H1 (cell line): ENCODE measurements at regions not wholly inside any gene's neighbourhood (a gene's known extent, or its start where the extent isn't known, plus 50 kb on each side); places are given as distances from the start of the nearest gene placed in this dataset.
"Not testable (repeated sequence)": the region's sequence is repeated elsewhere in the genome, so short reads cannot be mapped to it uniquely, and the experiment has no call there.

Source experiments
- CTCF ChIA-PET: fragments of 300-600 bp; sonication (Branson Sonifier 250); formaldehyde crosslinking; loops from one replicate; lab custom pipeline; 2021; ENCODE audit not compliant: partially characterized antibody; lab: Charles Lee
- POLR2A ChIA-PET: fragments of 300-600 bp; sonication (Branson Sonifier 250); formaldehyde crosslinking; loops from one replicate; lab custom pipeline; 2021; ENCODE audit warnings: inconsistent platforms; ENCODE audit not compliant: partially characterized antibody; lab: Charles Lee
- DNase-seq, 2 experiments: peaks; one replicate each; pipeline versions ENCODE4 v3.0.0 to v3.0.0-alpha.2; 2010 to 2022; ENCODE audit warnings: low spot score in 2 of 2, low read depth in 1 of 2, mixed read lengths in 1 of 2
- FAIRE-seq: peaks from 2 replicates; lab custom pipeline; 2011; peaks lifted over from hg19 to GRCh38; lab: Jason Lieb, UNC
- H2AFZ ChIP-seq: 2 replicates; pipeline ENCODE4 v1.8.1; 2012; ENCODE audit warnings: low read length, inconsistent platforms
- H2AK5ac ChIP-seq: 2 replicates; pipeline ENCODE4 v1.6.1; 2013; ENCODE audit warnings: low read depth, low read length
- H2BK120ac ChIP-seq: replicated peaks from 2 replicates; pipeline ENCODE3; 2013; ENCODE audit warnings: low read depth, low read length, inconsistent platforms
- H2BK12ac ChIP-seq: 2 replicates; pipeline ENCODE4 v1.6.1; 2013; ENCODE audit warnings: low read depth, low read length
- H2BK15ac ChIP-seq: 2 replicates; pipeline ENCODE4 v1.6.1; 2013; ENCODE audit warnings: low read length
- H2BK20ac ChIP-seq: 2 replicates; pipeline ENCODE4 v1.6.1; 2013; ENCODE audit warnings: low read length
- H2BK5ac ChIP-seq: 2 replicates; pipeline ENCODE4 v1.6.1; 2013; ENCODE audit warnings: low read depth, low read length
- H3K14ac ChIP-seq: 2 replicates; pipeline ENCODE4 v1.6.1; 2013; ENCODE audit warnings: inconsistent platforms; ENCODE audit not compliant: insufficient read length
- H3K18ac ChIP-seq: 2 replicates; pipeline ENCODE4 v1.6.1; 2013; ENCODE audit warnings: low read length; ENCODE audit errors: extremely low read depth
- H3K23ac ChIP-seq: 2 replicates; pipeline ENCODE4 v1.6.1; 2013; ENCODE audit warnings: inconsistent platforms; ENCODE audit not compliant: insufficient read length
- H3K23me2 ChIP-seq: 2 replicates; pipeline ENCODE4 v1.6.1; 2013; ENCODE audit warnings: low read depth, low read length
- H3K27ac ChIP-seq: 2 replicates; pipeline ENCODE4 v1.6.1; 2011; ENCODE audit warnings: low read depth, low read length, inconsistent platforms
- H3K27me3 ChIP-seq, 4 experiments: replicated peaks in 1 of 4; 1 replicate in 1 of 4; 2 replicates in 3 of 4; pipeline versions ENCODE4 v1.6.1 to v1.8.1; 2011 to 2013; ENCODE audit warnings: low read length in 3 of 4, mild to moderate bottlenecking in 3 of 4, inconsistent platforms in 2 of 4, mixed read lengths in 2 of 4, moderate library complexity in 1 of 4; ENCODE audit not compliant: control insufficient read depth in 3 of 4, insufficient read depth in 3 of 4; ENCODE audit errors: extremely low read depth in 1 of 4
- H3K36me3 ChIP-seq, 4 experiments: 2 replicates each; pipeline versions ENCODE4 v1.6.1 to v1.8.1; 2011 to 2013; ENCODE audit warnings: mild to moderate bottlenecking in 4 of 4, low read length in 3 of 4, moderate library complexity in 2 of 4, control low read depth in 1 of 4, inconsistent platforms in 1 of 4; ENCODE audit not compliant: insufficient read depth in 4 of 4, control insufficient read depth in 2 of 4
- H3K4ac ChIP-seq: replicated peaks from 2 replicates; pipeline ENCODE3; 2013; ENCODE audit warnings: low read length, low read depth, mixed read lengths, inconsistent platforms; ENCODE audit not compliant: insufficient read length
- H3K4me1 ChIP-seq, 4 experiments: replicated peaks in 1 of 4; 1 replicate in 1 of 4; 2 replicates in 3 of 4; pipeline versions ENCODE4 v1.6.1 to v1.8.1; 2011 to 2013; ENCODE audit warnings: low read length in 3 of 4, inconsistent platforms in 2 of 4, mixed read lengths in 1 of 4; ENCODE audit not compliant: insufficient read depth in 4 of 4, control insufficient read depth in 3 of 4
- H3K4me2 ChIP-seq, 2 experiments: 2 replicates each; pipeline versions ENCODE4 v1.6.1 to v1.8.1; 2011 to 2013; ENCODE audit warnings: low read depth in 2 of 2, low read length in 2 of 2, control low read depth in 1 of 2, inconsistent platforms in 1 of 2, mild to moderate bottlenecking in 1 of 2; ENCODE audit not compliant: insufficient read depth in 1 of 2
- H3K4me3 ChIP-seq, 4 experiments: fragments of 200-600, 300-600 bp in 1 of 4; sonication (generic), shearing (Covaris generic), sonication (Bioruptor Twin) in 1 of 4; 2 replicates each; pipeline versions ENCODE4 v1.5.1 to v1.8.1; 2011 to 2016; ENCODE audit warnings: low read length in 4 of 4, low read depth in 3 of 4, control low read depth in 2 of 4, inconsistent platforms in 2 of 4, mild to moderate bottlenecking in 2 of 4, mixed read lengths in 1 of 4, moderate library complexity in 1 of 4; ENCODE audit not compliant: insufficient read depth in 2 of 4; ENCODE audit errors: extremely low read depth in 1 of 4
- H3K56ac ChIP-seq: replicated peaks from 2 replicates; pipeline ENCODE3; 2013; ENCODE audit warnings: low read depth, mild to moderate bottlenecking, mixed read lengths, low read length, inconsistent platforms; ENCODE audit not compliant: insufficient read length
- H3K79me1 ChIP-seq: 2 replicates; pipeline ENCODE4 v1.6.1; 2013; ENCODE audit warnings: low read depth, low read length, control low read depth
- H3K79me2 ChIP-seq, 2 experiments: 2 replicates each; pipeline versions ENCODE4 v1.6.1 to v1.8.1; 2012 to 2013; ENCODE audit warnings: low read length in 2 of 2, mild to moderate bottlenecking in 2 of 2, inconsistent platforms in 1 of 2; ENCODE audit not compliant: insufficient read depth in 2 of 2, control insufficient read depth in 1 of 2
- H3K9ac ChIP-seq, 4 experiments: replicated peaks in 1 of 4; 1 replicate in 1 of 4; 2 replicates in 3 of 4; pipeline versions ENCODE4 v1.6.1 to v1.8.1; 2011 to 2013; ENCODE audit warnings: low read depth in 3 of 4, low read length in 3 of 4, control low read depth in 2 of 4, mild to moderate bottlenecking in 2 of 4, moderate library complexity in 2 of 4, inconsistent platforms in 1 of 4; ENCODE audit errors: extremely low read depth in 1 of 4
- H3K9me3 ChIP-seq, 2 experiments: 2 replicates each; pipeline versions ENCODE4 v1.6.1 to v1.8.1; 2012 to 2013; ENCODE audit warnings: mild to moderate bottlenecking in 2 of 2, moderate library complexity in 2 of 2, control low read depth in 1 of 2, inconsistent platforms in 1 of 2, low read depth in 1 of 2, low read length in 1 of 2, mixed read lengths in 1 of 2; ENCODE audit not compliant: insufficient read depth in 2 of 2
- H4K20me1 ChIP-seq, 2 experiments: replicated peaks in 1 of 2; 2 replicates each; pipeline versions ENCODE3 to v1.8.1; 2011 to 2013; ENCODE audit warnings: inconsistent platforms in 2 of 2, low read length in 2 of 2, mild to moderate bottlenecking in 1 of 2; ENCODE audit not compliant: insufficient read depth in 2 of 2, control insufficient read depth in 1 of 2
- H4K5ac ChIP-seq: 2 replicates; pipeline ENCODE4 v1.6.1; 2013; ENCODE audit warnings: low read length, low read depth, mixed read lengths, inconsistent platforms; ENCODE audit not compliant: insufficient read length
- H4K8ac ChIP-seq: 2 replicates; pipeline ENCODE4 v1.8.0; 2013; ENCODE audit warnings: mild to moderate bottlenecking, moderate library complexity, low read length, inconsistent platforms; ENCODE audit not compliant: insufficient read depth; ENCODE audit errors: extremely low read depth
- H4K91ac ChIP-seq: replicated peaks from 2 replicates; pipeline ENCODE3; 2013; ENCODE audit warnings: low read length, mixed read lengths, inconsistent platforms; ENCODE audit not compliant: insufficient read length
- RBBP5 ChIP-seq: IDR thresholded peaks from 2 replicates; pipeline ENCODE4 v1.7.1; 2012; ENCODE audit warnings: low read depth, mild to moderate bottlenecking, inconsistent platforms, low read length, moderate library complexity, borderline replicate concordance
- WGBS, 2 experiments: shearing (Covaris generic) in 1 of 2; methylation state at CpG; one replicate each; pipeline versions ENCODE4 v1.1.6 to v1.1.7; 2013 to 2015; ENCODE audit warnings: low lambda C conversion rate in 2 of 2, mixed read lengths in 2 of 2, inconsistent platforms in 1 of 2, low coverage in 1 of 2, missing lambda C conversion rate in 1 of 2; ENCODE audit not compliant: insufficient replicate concordance in 2 of 2, insufficient coverage in 1 of 2, insufficient read length in 1 of 2; ENCODE audit errors: extremely low coverage in 1 of 2, missing lambda C conversion rate in 1 of 2; 5-methylcytosine and 5-hydroxymethylcytosine counted together

GRCh38 chr11:41544902-41545301 lies 85.5 kb upstream of the LRRC4C start:
- DNase-seq, H3K4me3 ChIP-seq, H3K9me3 ChIP-seq, H4K20me1 ChIP-seq, H4K8ac ChIP-seq, H2BK20ac ChIP-seq, H3K23ac ChIP-seq, H2BK120ac ChIP-seq, H3K18ac ChIP-seq, H3K4me1 ChIP-seq, FAIRE-seq, H2BK15ac ChIP-seq, H3K27ac ChIP-seq, POLR2A ChIA-PET, H2BK5ac ChIP-seq, H3K23me2 ChIP-seq, H4K5ac ChIP-seq, H3K56ac ChIP-seq, H3K36me3 ChIP-seq, H4K91ac ChIP-seq, H2AK5ac ChIP-seq, H3K9ac ChIP-seq, H3K4me2 ChIP-seq, H3K27me3 ChIP-seq, H3K79me1 ChIP-seq, H3K79me2 ChIP-seq, H3K14ac ChIP-seq, H3K4ac ChIP-seq: not testable (repeated sequence)
- 100% methylated on average over 2 of the region's 3 CpGs; no CpG with 5 or more reads in 1 of the 2 experiments for WGBS, 2 experiments
- Histone ChIP-seq H2BK12ac (0 out of 2 replicates have a peak overlapping the region, but pooled peaks have one; percentile 43), H2AFZ (peak overlapping the region; percentile 88; the same call in 1 of the 2 replicates)
- CTCF ChIA-PET = interaction anchor here (0.6 to 1.7 kb wide), 15 partner anchors 9 to 987 kb away, joined by 3 to 11 read pairs (median 3); no protein-coding TSS in a partner anchor
- TF ChIP-seq RBBP5 = peak; percentile 68; the same call in 1 of the 2 replicates
